MM.1S (cell line): ENCODE measurements at regions not wholly inside any gene's neighbourhood (a gene's known extent, or its start where the extent isn't known, plus 50 kb on each side); places are given as distances from the start of the nearest gene placed in this dataset.

Experiments
- CTCF ChIP-seq: fragments of 300-600 bp; sonication (generic); IDR thresholded peaks from 2 replicates; pipeline ENCODE4 v1.5.1; 2016; ENCODE audit warnings: antibody characterized with exemption, low read length, mixed read lengths
- EZH2 ChIP-seq: fragments of 300-600 bp; sonication (generic); optimal IDR thresholded peaks from 2 replicates; pipeline ENCODE3; 2017; ENCODE audit warnings: low read depth, mild to moderate bottlenecking, antibody characterized with exemption, low read length, mixed read lengths

- TF ChIP-seq CTCF (no peak), EZH2 (no peak)
Measured at GRCh38 chr2:145190031-145190703, 670.2 kb upstream of the ZEB2 start.
